Esophagus muscularis mucosa (tissue), 3 donors: ENCODE measurements at regions not wholly inside any gene's neighbourhood (a gene's known extent, or its start where the extent isn't known, plus 50 kb on each side); places are given as distances from the start of the nearest gene placed in this dataset.
"Not testable (repeated sequence)": the region's sequence is repeated elsewhere in the genome, so short reads cannot be mapped to it uniquely, and the experiment has no call there.

Experiments used
- POLR2A ChIP-seq: fragments of 450-650 bp; IDR thresholded peaks from one replicate; pipeline ENCODE4 v1.6.1; 2017; ENCODE audit warnings: antibody characterized with exemption, moderate library complexity, mild to moderate bottlenecking, low read depth
- POLR2AphosphoS5 ChIP-seq, 2 donors: sonication (generic); formaldehyde crosslinking; IDR thresholded peaks; one replicate each; pipeline ENCODE4 v1.6.1; 2017; ENCODE audit warnings: antibody characterized with exemption in 2 of 2
- TF ChIP-seq, protein P1 (sequence below), 3 experiments: fragments of 200-600 bp in 2 of 3; fragments of 450-650 bp in 1 of 3; sonication (generic) in 2 of 3; IDR thresholded peaks; one replicate each; pipeline ENCODE4 v1.5.1; 2017 to 2019; ENCODE audit warnings: antibody characterized with exemption in 3 of 3, mild to moderate bottlenecking in 2 of 3, moderate library complexity in 1 of 3

DNA sequence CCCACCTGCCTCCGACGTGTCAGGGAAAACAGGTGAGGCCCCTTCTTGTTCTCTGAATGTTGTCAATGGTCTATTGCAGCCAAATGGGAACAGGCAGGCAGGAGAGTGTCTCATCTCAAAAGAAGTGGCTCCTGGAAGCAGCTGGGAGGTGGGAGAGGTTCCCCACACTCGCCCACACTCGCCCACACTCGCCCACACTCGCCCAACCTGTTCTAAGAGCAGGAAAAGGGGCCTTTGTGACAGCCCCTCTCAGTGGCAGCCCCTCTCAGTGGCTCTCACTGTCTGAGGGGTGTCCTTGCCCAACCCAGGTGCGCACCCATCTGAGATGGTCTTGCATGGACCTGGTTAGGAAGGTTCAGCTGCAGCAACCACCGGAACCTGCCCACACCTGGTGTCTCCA is 162.2 kb downstream of the LMLN start:
- TF ChIP-seq, protein P1, sequence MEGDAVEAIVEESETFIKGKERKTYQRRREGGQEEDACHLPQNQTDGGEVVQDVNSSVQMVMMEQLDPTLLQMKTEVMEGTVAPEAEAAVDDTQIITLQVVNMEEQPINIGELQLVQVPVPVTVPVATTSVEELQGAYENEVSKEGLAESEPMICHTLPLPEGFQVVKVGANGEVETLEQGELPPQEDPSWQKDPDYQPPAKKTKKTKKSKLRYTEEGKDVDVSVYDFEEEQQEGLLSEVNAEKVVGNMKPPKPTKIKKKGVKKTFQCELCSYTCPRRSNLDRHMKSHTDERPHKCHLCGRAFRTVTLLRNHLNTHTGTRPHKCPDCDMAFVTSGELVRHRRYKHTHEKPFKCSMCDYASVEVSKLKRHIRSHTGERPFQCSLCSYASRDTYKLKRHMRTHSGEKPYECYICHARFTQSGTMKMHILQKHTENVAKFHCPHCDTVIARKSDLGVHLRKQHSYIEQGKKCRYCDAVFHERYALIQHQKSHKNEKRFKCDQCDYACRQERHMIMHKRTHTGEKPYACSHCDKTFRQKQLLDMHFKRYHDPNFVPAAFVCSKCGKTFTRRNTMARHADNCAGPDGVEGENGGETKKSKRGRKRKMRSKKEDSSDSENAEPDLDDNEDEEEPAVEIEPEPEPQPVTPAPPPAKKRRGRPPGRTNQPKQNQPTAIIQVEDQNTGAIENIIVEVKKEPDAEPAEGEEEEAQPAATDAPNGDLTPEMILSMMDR (IDR thresholded peaks at IDR 0.05), result not testable (repeated sequence)
- TF ChIP-seq POLR2AphosphoS5 (IDR thresholded peaks at IDR 0.05); POLR2A: not testable (repeated sequence)
